ENCODE measurements at regions not wholly inside any gene's neighbourhood (a gene's known extent, or its start where the extent isn't known, plus 50 kb on each side); places are given as distances from the start of the nearest gene placed in this dataset.

- no peak for TF ChIP-seq EZH2 (IDR thresholded peaks at IDR 0.05; ENCODE audit: borderline replicate concordance, insufficient read depth, low read length, poor library complexity, severe bottlenecking)
- TF ChIP-seq TAF1 (IDR thresholded peaks at IDR 0.05; ENCODE audit: low read depth) = no peak
- no peak for TF ChIP-seq EP300 (conservative IDR thresholded peaks at IDR 0.05; ENCODE audit: poor library complexity, severe bottlenecking)
- no peak for TF ChIP-seq SMC3 (conservative IDR thresholded peaks at IDR 0.05; ENCODE audit: poor library complexity)
- Histone ChIP-seq H3F3A (ENCODE audit: insufficient read depth, low read length, poor library complexity, severe bottlenecking) (no peaks in the 10 kb centered on the region), H3K9me3 (ENCODE audit: low read length) (no peaks in the 10 kb centered on the region), H3K4me3 (ENCODE audit: low read length) (no peak overlapping the region), H4K20me1 (ENCODE audit: insufficient read depth) (no peaks in the 10 kb centered on the region), H3K9ac (ENCODE audit: low read length) (no peak overlapping the region), H3K27me3 (ENCODE audit: insufficient read depth, low read depth, low read length) (no peaks in the 10 kb centered on the region), H3K9me2 (ENCODE audit: insufficient read depth, low read length) (no peaks in the 10 kb centered on the region), H3K27ac (ENCODE audit: low read length) (no peak overlapping the region), H3K36me3 (ENCODE audit: insufficient read depth, low read length) (peaks cover 3% of the 10 kb centered on the region), H3K4me2 (ENCODE audit: low read length) (no peak overlapping the region), H3K79me2 (replicated peaks; ENCODE audit: insufficient read depth, low read length) (peaks cover 4% of the 10 kb centered on the region), H2AFZ (ENCODE audit: low read depth, low read length) (no peak overlapping the region)
Observed at GRCh38 chr10:21161647-21162046, 264.5 kb upstream of the NEBL start.

GRCh38 chr10:21161090-21161625 lies 264.0 kb upstream of the NEBL start:
- TF ChIP-seq RAD21 (conservative IDR thresholded peaks at IDR 0.05) (no peak), SMC3 (conservative IDR thresholded peaks at IDR 0.05; ENCODE audit: poor library complexity) (no peak), EP300 (conservative IDR thresholded peaks at IDR 0.05; ENCODE audit: poor library complexity, severe bottlenecking) (no peak), CTCF (IDR thresholded peaks at IDR 0.05; ENCODE audit: poor library complexity, severe bottlenecking) (no peak), REST (IDR thresholded peaks at IDR 0.05; ENCODE audit: borderline replicate concordance) (no peak), POLR2AphosphoS5 (IDR thresholded peaks at IDR 0.05) (no peak)
- Histone ChIP-seq H3K4me3 (ENCODE audit: low read length) (no peak overlapping the region), H3F3A (ENCODE audit: insufficient read depth, low read length, poor library complexity, severe bottlenecking) (no peaks in the 10 kb centered on the region), H2AFZ (ENCODE audit: low read depth, low read length) (no peak overlapping the region), H3K27ac (ENCODE audit: low read length) (no peak overlapping the region), H3K27me3 (ENCODE audit: insufficient read depth, low read depth, low read length) (no peaks in the 10 kb centered on the region), H3K9me3 (ENCODE audit: low read length) (no peaks in the 10 kb centered on the region), H3K9ac (ENCODE audit: low read length) (no peak overlapping the region), H3K4me2 (ENCODE audit: low read length) (no peak overlapping the region), H3K79me2 (replicated peaks; ENCODE audit: insufficient read depth, low read length) (peaks cover 4% of the 10 kb centered on the region), H3K9me2 (ENCODE audit: insufficient read depth, low read length) (no peaks in the 10 kb centered on the region), H3K36me3 (ENCODE audit: insufficient read depth, low read length) (no peaks in the 10 kb centered on the region), H4K20me1 (ENCODE audit: insufficient read depth) (no peaks in the 10 kb centered on the region)

- TF ChIP-seq EZH2 (IDR thresholded peaks at IDR 0.05; ENCODE audit: borderline replicate concordance, insufficient read depth, low read length, poor library complexity, severe bottlenecking) (no peak), CTCF (IDR thresholded peaks at IDR 0.05; ENCODE audit: poor library complexity, severe bottlenecking) (no peak), TAF1 (IDR thresholded peaks at IDR 0.05; ENCODE audit: low read depth) (no peak), SMC3 (conservative IDR thresholded peaks at IDR 0.05; ENCODE audit: poor library complexity) (no peak), REST (IDR thresholded peaks at IDR 0.05; ENCODE audit: borderline replicate concordance) (no peak), MXI1 (conservative IDR thresholded peaks at IDR 0.05; ENCODE audit: poor library complexity, severe bottlenecking) (no peak), POLR2AphosphoS5 (IDR thresholded peaks at IDR 0.05) (no peak), RAD21 (conservative IDR thresholded peaks at IDR 0.05) (no peak)
- no peaks in the 10 kb centered on the region for H3K36me3 ChIP-seq (ENCODE audit: insufficient read depth, low read length)
- H3K9me3 ChIP-seq (ENCODE audit: low read length) = no peaks in the 10 kb centered on the region
- no peaks in the 10 kb centered on the region for H4K20me1 ChIP-seq (ENCODE audit: insufficient read depth)
- no peak overlapping the region for H3K4me3 ChIP-seq (ENCODE audit: low read length)
- H3K9me2 ChIP-seq (ENCODE audit: insufficient read depth, low read length) = no peaks in the 10 kb centered on the region
- H3K27me3 ChIP-seq (ENCODE audit: insufficient read depth, low read depth, low read length) = no peaks in the 10 kb centered on the region
- peaks cover 4% of the 10 kb centered on the region for H3K79me2 ChIP-seq (replicated peaks; ENCODE audit: insufficient read depth, low read length)
- no peak overlapping the region for H2AFZ ChIP-seq (ENCODE audit: low read depth, low read length)
- no peaks in the 10 kb centered on the region for H3F3A ChIP-seq (ENCODE audit: insufficient read depth, low read length, poor library complexity, severe bottlenecking)
- H3K27ac ChIP-seq (ENCODE audit: low read length) = no peak overlapping the region
- no peak overlapping the region for H3K4me2 ChIP-seq (ENCODE audit: low read length)
- no peak overlapping the region for H3K9ac ChIP-seq (ENCODE audit: low read length)
Observed at GRCh38 chr10:21160116-21160515, 263.0 kb upstream of the NEBL start.
